PC-9 (cell line): ENCODE measurements at regions not wholly inside any gene's neighbourhood (a gene's known extent, or its start where the extent isn't known, plus 50 kb on each side); places are given as distances from the start of the nearest gene placed in this dataset.

Experiments used
- BruUV-seq: library from RNA; stranded (reverse); fragments of 400-500 nt; replicated peaks from 2 replicates; lab custom pipeline; 2021; lab: Mats Ljungman, UMichigan
- CTCF ChIA-PET: fragments of 300-600 bp; sonication (Branson Sonifier 250); formaldehyde crosslinking; loops from one replicate; lab custom pipeline; 2022; ENCODE audit warnings: antibody characterized with exemption; lab: Charles Lee
- POLR2A ChIA-PET: fragments of 300-600 bp; sonication (Branson Sonifier 250); formaldehyde crosslinking; loops from one replicate; lab custom pipeline; 2022; ENCODE audit warnings: antibody characterized with exemption; ENCODE audit not compliant: unreplicated experiment; lab: Charles Lee
- DNase-seq, 2 experiments: peaks; one replicate each; pipeline versions ENCODE4 v3.0.0 to v3.0.0-alpha.2; 2015 to 2022; ENCODE audit warnings: mixed read lengths in 1 of 2
- H2AFZ ChIP-seq: fragments of 200-600 bp; sonication (generic); 2 replicates; pipeline ENCODE4 v1.8.1; 2017; ENCODE audit warnings: antibody characterized with exemption
- H3F3A ChIP-seq: fragments of 200-600 bp; sonication (generic); 2 replicates; pipeline ENCODE4 v1.8.1; 2017; ENCODE audit warnings: antibody characterized with exemption, mild to moderate bottlenecking, low read depth; ENCODE audit not compliant: insufficient read depth
- H3K27ac ChIP-seq: fragments of 200-600 bp; sonication (generic); 2 replicates; pipeline ENCODE4 v1.6.1; 2016; ENCODE audit warnings: mixed run types
- H3K27me3 ChIP-seq: fragments of 200-600 bp; sonication (generic); 2 replicates; pipeline ENCODE4 v1.6.1; 2016; ENCODE audit warnings: low read depth, mixed run types; ENCODE audit not compliant: insufficient read depth
- H3K36me3 ChIP-seq: fragments of 200-600 bp; sonication (generic); 2 replicates; pipeline ENCODE4 v1.6.1; 2016; ENCODE audit warnings: low read depth, mixed run types
- H3K4me1 ChIP-seq: fragments of 200-600 bp; sonication (generic); replicated peaks from 2 replicates; pipeline ENCODE4 v1.6.1; 2016; ENCODE audit warnings: mixed run types; ENCODE audit not compliant: insufficient read depth
- H3K4me2 ChIP-seq: fragments of 200-600 bp; sonication (generic); 2 replicates; pipeline ENCODE4 v1.6.1; 2017; ENCODE audit warnings: mixed run types
- H3K4me3 ChIP-seq: fragments of 200-600 bp; sonication (generic); 2 replicates; pipeline ENCODE4 v1.6.1; 2016; ENCODE audit warnings: mixed run types
- H3K79me2 ChIP-seq: fragments of 200-600 bp; sonication (generic); 2 replicates; pipeline ENCODE4 v1.6.1; 2017; ENCODE audit warnings: low read depth, mixed run types
- H3K9me2 ChIP-seq: fragments of 200-600 bp; sonication (generic); 2 replicates; pipeline ENCODE4 v1.8.1; 2017; ENCODE audit warnings: mild to moderate bottlenecking; ENCODE audit not compliant: insufficient read depth
- H3K9me3 ChIP-seq: fragments of 200-600 bp; sonication (generic); 2 replicates; pipeline ENCODE4 v1.8.1; 2016; ENCODE audit warnings: low read depth; ENCODE audit not compliant: insufficient read depth
- H4K20me1 ChIP-seq: fragments of 200-600 bp; sonication (generic); 2 replicates; pipeline ENCODE4 v1.8.1; 2017; ENCODE audit not compliant: insufficient read depth
- CTCF ChIP-seq: fragments of 200-600 bp; sonication (generic); conservative IDR thresholded peaks from 2 replicates; pipeline ENCODE4 v1.6.1; 2017; ENCODE audit warnings: mixed run types, antibody characterized with exemption, mild to moderate bottlenecking, moderate library complexity
- EZH2 ChIP-seq: fragments of 200-600 bp; sonication (generic); IDR thresholded peaks from 2 replicates; pipeline ENCODE4 v1.8.0; 2017; ENCODE audit warnings: antibody characterized with exemption, low read depth
- intact Hi-C: fragments of 100-400 bp; cut with micrococcal nuclease; formaldehyde crosslinking; loops from one replicate; pipeline ENCODE4 v1.10.0; 2022; ENCODE audit not compliant: unreplicated experiment

GRCh38 chr3:23656199-23656598 is 149.6 kb upstream of the UBE2E1 start:
- no peaks in the 10 kb centered on the region for H3K27me3 ChIP-seq
- H3K27ac ChIP-seq = no peak overlapping the region
- H3K4me2 ChIP-seq = no peak overlapping the region
- no peaks in the 10 kb centered on the region for H3K79me2 ChIP-seq
- no TSS peak for BruUV-seq
- H2AFZ ChIP-seq = no peak overlapping the region
- DNase-seq = no peak
- H3K36me3 ChIP-seq = no peaks in the 10 kb centered on the region
- H4K20me1 ChIP-seq = no peaks in the 10 kb centered on the region
- H3K9me3 ChIP-seq = peaks cover 5% of the 10 kb centered on the region
- no peaks in the 10 kb centered on the region for H3K9me2 ChIP-seq
- H3K4me1 ChIP-seq = no peaks in the 10 kb centered on the region
- H3F3A ChIP-seq = no peaks in the 10 kb centered on the region
- POLR2A ChIA-PET = no interaction called here
- no peak overlapping the region for H3K4me3 ChIP-seq
- TF ChIP-seq EZH2 = no peak
- TF ChIP-seq CTCF = no peak
- intact Hi-C loops = no loop called here
- CTCF ChIA-PET = no interaction called here

- no peak for TF ChIP-seq EZH2
- TF ChIP-seq CTCF = no peak
- Histone ChIP-seq H3K4me2 (no peak overlapping the region), H3K79me2 (no peaks in the 10 kb centered on the region), H3K36me3 (no peaks in the 10 kb centered on the region), H3K9me2 (no peaks in the 10 kb centered on the region), H4K20me1 (no peaks in the 10 kb centered on the region), H3K4me1 (no peaks in the 10 kb centered on the region), H2AFZ (no peak overlapping the region), H3F3A (no peaks in the 10 kb centered on the region), H3K27me3 (no peaks in the 10 kb centered on the region), H3K9me3 (peaks cover 5% of the 10 kb centered on the region), H3K27ac (no peak overlapping the region), H3K4me3 (no peak overlapping the region)
- intact Hi-C loops = no loop called here
- ChIA-PET CTCF (no interaction called here), POLR2A (no interaction called here)
- BruUV-seq = no TSS peak
- DNase-seq = no peak
Observed at GRCh38 chr3:23656821-23657220, 148.9 kb upstream of the UBE2E1 start.

GRCh38 chr3:23657647-23658046 is 148.1 kb upstream of the UBE2E1 start:
- Histone ChIP-seq H3K9me3 (peaks cover 5% of the 10 kb centered on the region), H3K36me3 (no peaks in the 10 kb centered on the region), H3K4me2 (no peak overlapping the region), H3K27me3 (no peaks in the 10 kb centered on the region), H3K27ac (no peak overlapping the region), H2AFZ (no peak overlapping the region), H3K4me1 (no peaks in the 10 kb centered on the region), H3F3A (no peaks in the 10 kb centered on the region), H4K20me1 (no peaks in the 10 kb centered on the region), H3K79me2 (no peaks in the 10 kb centered on the region), H3K4me3 (no peak overlapping the region), H3K9me2 (no peaks in the 10 kb centered on the region)
- ChIA-PET POLR2A (no interaction called here), CTCF (no interaction called here)
- TF ChIP-seq CTCF (no peak), EZH2 (no peak)
- no TSS peak for BruUV-seq
- intact Hi-C loops = no loop called here
- no peak for DNase-seq
